ENCODE measurements at regions not wholly inside any gene's neighbourhood (a gene's known extent, or its start where the extent isn't known, plus 50 kb on each side); places are given as distances from the start of the nearest gene placed in this dataset.

- Histone ChIP-seq H3K4me1 (replicated peaks in 1 of 2) (no peaks in the 10 kb centered on the region), H3K4me3 (no peak overlapping the region), H3K27ac (no peak overlapping the region), H3K36me3 (replicated peaks in 1 of 2) (no peaks in the 10 kb centered on the region), H3K27me3 (peaks cover 5% of the 10 kb centered on the region), H3K9me3 (replicated peaks in 1 of 3) (no peaks in the 10 kb centered on the region)
- TF ChIP-seq CTCF (IDR thresholded peaks at IDR 0.05) (no peak), POLR2A (IDR thresholded peaks at IDR 0.05) (no peak)
- intact Hi-C loops (cut with DNase I): no loop called here
- WGBS, 4 donors: 82 to 90% (median 84%) methylated on average over 4 to 7 of the region's 7 CpGs
- DNase-seq: no peak
These were observed 50.0 kb upstream of the DMRTB1 start for GRCh38 chr1:53409233-53409632.

Data from adrenal gland (tissue), 9 donors.